ENCODE measurements at regions not wholly inside any gene's neighbourhood (a gene's known extent, or its start where the extent isn't known, plus 50 kb on each side); places are given as distances from the start of the nearest gene placed in this dataset.
A peak's percentile ranks its signal among the peaks of the same experiment; 100 is the strongest.

GRCh38 chr6:4018171-4018923 is 60.6 kb downstream of the FAM217A start (continued):
- TF ChIP-seq PBX3 (CRISPR knock-in tag; IDR thresholded peaks at IDR 0.05) (peak; percentile 76; the same call in 1 of the 2 replicates), INSM2 (tag by site-specific recombination; IDR thresholded peaks at IDR 0.05) (peak; percentile 16; the same call in 1 of the 2 replicates), ZNF112 (tag by site-specific recombination; IDR thresholded peaks at IDR 0.05) (peak; percentile 58; the same call in 1 of the 2 replicates), ZNF600 (tag by site-specific recombination; IDR thresholded peaks at IDR 0.05) (peak; percentile 95), OSR2 (tag by site-specific recombination; IDR thresholded peaks at IDR 0.05) (no peak), BCL6B (tag by site-specific recombination; IDR thresholded peaks at IDR 0.05) (no peak; the same call in 1 of the 2 replicates), ZNF624 (tag by site-specific recombination; IDR thresholded peaks at IDR 0.05) (peak; percentile 95), ZNF580 (tag by site-specific recombination; IDR thresholded peaks at IDR 0.05) (peak; percentile 73; the same call in 1 of the 2 replicates), REPIN1 (tag by site-specific recombination; IDR thresholded peaks at IDR 0.05; ENCODE audit: low read depth) (peak; percentile 88; the same call in 1 of the 2 replicates), ZNF132 (tag by site-specific recombination; IDR thresholded peaks at IDR 0.05; ENCODE audit: borderline replicate concordance) (no peak), HIC1 (tag by site-specific recombination; IDR thresholded peaks at IDR 0.05) (peak; percentile 76), REST (tag by site-specific recombination; IDR thresholded peaks at IDR 0.05) (peak; percentile 54; the same call in 1 of the 2 replicates), GFI1B (tag by site-specific recombination; IDR thresholded peaks at IDR 0.05) (no peak), ZNF19 (tag by site-specific recombination; IDR thresholded peaks at IDR 0.05; ENCODE audit: low read depth) (no peak), ZNF529 (tag by site-specific recombination; IDR thresholded peaks at IDR 0.05; ENCODE audit: insufficient replicate concordance) (no peak), ZNF18 (tag by site-specific recombination; IDR thresholded peaks at IDR 0.05) (peak; percentile 45; the same call in 1 of the 2 replicates), ZNF292 (tag by site-specific recombination; IDR thresholded peaks at IDR 0.05; ENCODE audit: borderline replicate concordance, low read depth) (no peak), ZNF660 (tag by site-specific recombination; IDR thresholded peaks at IDR 0.05) (peak; percentile 92), ZNF530 (tag by site-specific recombination; IDR thresholded peaks at IDR 0.05; ENCODE audit: low read depth) (0 out of 2 replicates have a peak, but pooled peaks have one; percentile 48)
